ENCODE measurements at regions not wholly inside any gene's neighbourhood (a gene's known extent, or its start where the extent isn't known, plus 50 kb on each side); places are given as distances from the start of the nearest gene placed in this dataset.

GRCh38 chr2:81858998-81859397 lies 1554.4 kb upstream of the LRRTM1 start:
- TF ChIP-seq CTCF (IDR thresholded peaks at IDR 0.05), result no peak
- no peak for DNase-seq (ENCODE audit: low spot score)

GRCh38 chr2:81853341-81853740 lies 1548.8 kb upstream of the LRRTM1 start:
- Histone ChIP-seq H3K4me3 (no peak overlapping the region), H3K27ac (no peak overlapping the region)
- DNase-seq (ENCODE audit: low spot score), result no peak
- TF ChIP-seq CTCF (IDR thresholded peaks at IDR 0.05), result no peak

More at GRCh38 chr2:81858998-81859397, 1554.4 kb upstream of the LRRTM1 start:
- Histone ChIP-seq H3K27ac (no peak overlapping the region), H3K4me3 (no peak overlapping the region)

GRCh38 chr2:81852651-81853050 lies 1548.1 kb upstream of the LRRTM1 start:
- Histone ChIP-seq H3K4me3 (no peak overlapping the region), H3K27ac (no peak overlapping the region)
- DNase-seq (ENCODE audit: low spot score), result no peak
- no peak for TF ChIP-seq CTCF (IDR thresholded peaks at IDR 0.05)

- DNase-seq (ENCODE audit: low spot score), result no peak
- Histone ChIP-seq H3K4me3 (no peak overlapping the region), H3K27ac (no peak overlapping the region)
- no peak for TF ChIP-seq CTCF (IDR thresholded peaks at IDR 0.05)
Measured at GRCh38 chr2:81839780-81840179, 1535.2 kb upstream of the LRRTM1 start.

- DNase-seq (ENCODE audit: low spot score), result no peak
- Histone ChIP-seq H3K4me3 (no peak overlapping the region), H3K27ac (no peak overlapping the region)
- no peak for TF ChIP-seq CTCF (IDR thresholded peaks at IDR 0.05)
Measured at GRCh38 chr2:81835321-81836000, 1530.9 kb upstream of the LRRTM1 start.

GRCh38 chr2:81786811-81787210 lies 1482.3 kb upstream of the LRRTM1 start:
- TF ChIP-seq CTCF (IDR thresholded peaks at IDR 0.05), result no peak
- DNase-seq (ENCODE audit: low spot score), result no peak
- H3K4me3 ChIP-seq, result no peak overlapping the region
- H3K27ac ChIP-seq, result no peak overlapping the region

- TF ChIP-seq CTCF (IDR thresholded peaks at IDR 0.05), result no peak
- Histone ChIP-seq H3K4me3 (no peak overlapping the region), H3K27ac (no peak overlapping the region)
- DNase-seq (ENCODE audit: low spot score), result no peak
Measured at GRCh38 chr2:81767187-81767912, 1462.8 kb upstream of the LRRTM1 start.

Data from coronary artery (tissue), 2 donors.